ENCODE measurements at regions not wholly inside any gene's neighbourhood (a gene's known extent, or its start where the extent isn't known, plus 50 kb on each side); places are given as distances from the start of the nearest gene placed in this dataset.

- DNase-seq (no peak), ATAC-seq (no peak)
- no peak overlapping the region for H3K4me3 Mint-ChIP-seq
- peaks cover 6% of the 10 kb centered on the region for H3K27me3 Mint-ChIP-seq
- intact Hi-C loops (cut with DNase I, micrococcal nuclease) = no loop called here
- H3K27ac Mint-ChIP-seq = no peak overlapping the region
- no peaks in the 10 kb centered on the region for H3K4me1 Mint-ChIP-seq
- H3K36me3 Mint-ChIP-seq (ENCODE audit: low read depth) = no peaks in the 10 kb centered on the region
- H3K9me3 Mint-ChIP-seq (ENCODE audit: low read depth) = no peaks in the 10 kb centered on the region
- POLR2A ChIA-PET = no interaction called here
- CTCF ChIA-PET = interaction anchor here (0.5 kb wide), 1 partner anchor 37 kb away, joined by 3 read pairs; no protein-coding TSS in a partner anchor
These were observed 110.3 kb upstream of the EDNRB start for GRCh38 chr13:78028960-78029359.

GRCh38 chr13:78024996-78025395 is 106.4 kb upstream of the EDNRB start:
- Mint-ChIP-seq H3K27me3 (peaks cover 3% of the 10 kb centered on the region), H3K36me3 (ENCODE audit: low read depth) (no peaks in the 10 kb centered on the region), H3K4me1 (peaks cover 6% of the 10 kb centered on the region), H3K4me3 (no peak overlapping the region), H3K27ac (no peak overlapping the region), H3K9me3 (ENCODE audit: low read depth) (no peaks in the 10 kb centered on the region)
- ATAC-seq (no peak), DNase-seq (no peak)
- POLR2A ChIA-PET = no interaction called here
- intact Hi-C loops (cut with DNase I, micrococcal nuclease) = loop anchor here in 1 of 2 experiments (5.0 kb wide), 1 partner anchor 248 kb away; no protein-coding TSS in a partner anchor
- CTCF ChIA-PET = no interaction called here

GRCh38 chr13:78022164-78022877 is 103.7 kb upstream of the EDNRB start:
- ChIA-PET CTCF (interaction anchor here (1.5 kb wide), 1 partner anchor 12 kb away, joined by 3 read pairs; no protein-coding TSS in a partner anchor), POLR2A (no interaction called here)
- intact Hi-C loops (cut with DNase I, micrococcal nuclease) = loop anchor here (1.0 to 5.0 kb wide), 4 partner anchors 93 to 245 kb away; no protein-coding TSS in a partner anchor
- Mint-ChIP-seq H3K4me3 (no peak overlapping the region), H3K9me3 (ENCODE audit: low read depth) (no peaks in the 10 kb centered on the region), H3K27me3 (peaks cover 3% of the 10 kb centered on the region), H3K36me3 (ENCODE audit: low read depth) (no peaks in the 10 kb centered on the region), H3K27ac (no peak overlapping the region), H3K4me1 (peaks cover 6% of the 10 kb centered on the region)
- peak; percentile 99 for ATAC-seq
- DNase-seq = peak; percentile 69

GRCh38 chr13:78020861-78021260 is 102.2 kb upstream of the EDNRB start:
- Mint-ChIP-seq H3K4me1 (peaks cover 6% of the 10 kb centered on the region), H3K27ac (no peak overlapping the region), H3K36me3 (ENCODE audit: low read depth) (no peaks in the 10 kb centered on the region), H3K9me3 (ENCODE audit: low read depth) (no peaks in the 10 kb centered on the region), H3K4me3 (no peak overlapping the region), H3K27me3 (peaks cover 3% of the 10 kb centered on the region)
- ATAC-seq = no peak
- DNase-seq = no peak
- ChIA-PET CTCF (no interaction called here), POLR2A (no interaction called here)
- intact Hi-C loops (cut with DNase I, micrococcal nuclease) = loop anchor here in 1 of 2 experiments (5.0 kb wide), 1 partner anchor 244 kb away; no protein-coding TSS in a partner anchor

- Mint-ChIP-seq H3K4me1 (no peaks in the 10 kb centered on the region), H3K27me3 (peaks cover 5% of the 10 kb centered on the region), H3K4me3 (no peak overlapping the region), H3K36me3 (ENCODE audit: low read depth) (no peaks in the 10 kb centered on the region), H3K27ac (no peak overlapping the region), H3K9me3 (ENCODE audit: low read depth) (no peaks in the 10 kb centered on the region)
- no peak for DNase-seq
- CTCF ChIA-PET = no interaction called here
- POLR2A ChIA-PET = no interaction called here
- no peak for ATAC-seq
- intact Hi-C loops (cut with DNase I, micrococcal nuclease) = no loop called here
These were observed 97.2 kb upstream of the EDNRB start for GRCh38 chr13:78015782-78016181.

GRCh38 chr13:78012046-78012445 is 93.4 kb upstream of the EDNRB start:
- ATAC-seq = no peak
- Mint-ChIP-seq H3K27ac (no peak overlapping the region), H3K27me3 (peaks cover 5% of the 10 kb centered on the region), H3K36me3 (ENCODE audit: low read depth) (no peaks in the 10 kb centered on the region), H3K4me1 (no peaks in the 10 kb centered on the region), H3K4me3 (no peak overlapping the region), H3K9me3 (ENCODE audit: low read depth) (no peaks in the 10 kb centered on the region)
- DNase-seq = no peak
- intact Hi-C loops (cut with DNase I, micrococcal nuclease) = no loop called here
- CTCF ChIA-PET = no interaction called here
- POLR2A ChIA-PET = no interaction called here

- CTCF ChIA-PET = interaction anchor here (0.6 kb wide), 1 partner anchor 237 kb away, joined by 3 read pairs; no protein-coding TSS in a partner anchor
- no peaks in the 10 kb centered on the region for H3K36me3 Mint-ChIP-seq (ENCODE audit: low read depth)
- no peak overlapping the region for H3K4me3 Mint-ChIP-seq
- ATAC-seq = no peak
- intact Hi-C loops (cut with DNase I, micrococcal nuclease) = no loop called here
- POLR2A ChIA-PET = no interaction called here
- H3K4me1 Mint-ChIP-seq = no peaks in the 10 kb centered on the region
- peaks cover 3% of the 10 kb centered on the region for H3K27me3 Mint-ChIP-seq
- peaks cover 8% of the 10 kb centered on the region for H3K9me3 Mint-ChIP-seq (ENCODE audit: low read depth)
- DNase-seq = no peak
- no peak overlapping the region for H3K27ac Mint-ChIP-seq
These were observed 86.2 kb upstream of the EDNRB start for GRCh38 chr13:78004821-78005220.

GRCh38 chr13:77999746-78000145 is 81.1 kb upstream of the EDNRB start:
- DNase-seq (no peak), ATAC-seq (no peak)
- ChIA-PET POLR2A (no interaction called here), CTCF (no interaction called here)
- H3K36me3 Mint-ChIP-seq (ENCODE audit: low read depth) = no peaks in the 10 kb centered on the region
- H3K27me3 Mint-ChIP-seq = peaks cover 2% of the 10 kb centered on the region
- H3K27ac Mint-ChIP-seq = no peak overlapping the region
- intact Hi-C loops (cut with DNase I, micrococcal nuclease) = no loop called here
- H3K9me3 Mint-ChIP-seq (ENCODE audit: low read depth) = peaks cover 8% of the 10 kb centered on the region
- H3K4me1 Mint-ChIP-seq = no peaks in the 10 kb centered on the region
- no peak overlapping the region for H3K4me3 Mint-ChIP-seq

- POLR2A ChIA-PET = no interaction called here
- ATAC-seq = no peak
- Mint-ChIP-seq H3K4me3 (no peak overlapping the region), H3K4me1 (no peaks in the 10 kb centered on the region), H3K9me3 (ENCODE audit: low read depth) (peaks cover 2% of the 10 kb centered on the region), H3K36me3 (ENCODE audit: low read depth) (no peaks in the 10 kb centered on the region), H3K27ac (no peak overlapping the region), H3K27me3 (peaks cover 2% of the 10 kb centered on the region)
- CTCF ChIA-PET = no interaction called here
- DNase-seq = no peak
- intact Hi-C loops (cut with DNase I, micrococcal nuclease) = no loop called here
These were observed 75.5 kb upstream of the EDNRB start for GRCh38 chr13:77994166-77994565.

- H3K4me1 Mint-ChIP-seq = no peaks in the 10 kb centered on the region
- ATAC-seq (no peak), DNase-seq (no peak)
- intact Hi-C loops (cut with DNase I, micrococcal nuclease) = no loop called here
- CTCF ChIA-PET = no interaction called here
- no peaks in the 10 kb centered on the region for H3K27me3 Mint-ChIP-seq
- no peaks in the 10 kb centered on the region for H3K36me3 Mint-ChIP-seq (ENCODE audit: low read depth)
- H3K9me3 Mint-ChIP-seq (ENCODE audit: low read depth) = no peaks in the 10 kb centered on the region
- no peak overlapping the region for H3K27ac Mint-ChIP-seq
- H3K4me3 Mint-ChIP-seq = no peak overlapping the region
- POLR2A ChIA-PET = no interaction called here
These were observed 72.4 kb upstream of the EDNRB start for GRCh38 chr13:77991003-77991402.

GRCh38 chr13:77989281-77989680 is 70.7 kb upstream of the EDNRB start:
- Mint-ChIP-seq H3K9me3 (ENCODE audit: low read depth) (no peaks in the 10 kb centered on the region), H3K4me1 (no peaks in the 10 kb centered on the region), H3K4me3 (no peak overlapping the region), H3K27me3 (no peaks in the 10 kb centered on the region), H3K36me3 (ENCODE audit: low read depth) (no peaks in the 10 kb centered on the region), H3K27ac (no peak overlapping the region)
- intact Hi-C loops (cut with DNase I, micrococcal nuclease) = no loop called here
- ATAC-seq = no peak
- no peak for DNase-seq
- ChIA-PET POLR2A (no interaction called here), CTCF (no interaction called here)

GRCh38 chr13:77988355-77988754 is 69.7 kb upstream of the EDNRB start:
- no peak overlapping the region for H3K4me3 Mint-ChIP-seq
- no peak overlapping the region for H3K27ac Mint-ChIP-seq
- no peaks in the 10 kb centered on the region for H3K36me3 Mint-ChIP-seq (ENCODE audit: low read depth)
- H3K9me3 Mint-ChIP-seq (ENCODE audit: low read depth) = no peaks in the 10 kb centered on the region
- no peaks in the 10 kb centered on the region for H3K27me3 Mint-ChIP-seq
- ATAC-seq = no peak
- intact Hi-C loops (cut with DNase I, micrococcal nuclease) = no loop called here
- CTCF ChIA-PET = no interaction called here
- H3K4me1 Mint-ChIP-seq = no peaks in the 10 kb centered on the region
- no peak for DNase-seq
- POLR2A ChIA-PET = no interaction called here
